Omental fat pad (tissue), 3 donors: ENCODE measurements at regions not wholly inside any gene's neighbourhood (a gene's known extent, or its start where the extent isn't known, plus 50 kb on each side); places are given as distances from the start of the nearest gene placed in this dataset.

ENCODE experiments used
- ATAC-seq: fragments of 150-250 bp; one replicate; pipeline ENCODE4 v1.9.1; 2016; ENCODE audit warnings: mild to moderate bottlenecking, moderate library complexity; ENCODE audit not compliant: low FRiP score
- DNase-seq: peaks from one replicate; pipeline ENCODE4 v3.0.0-alpha.2; 2019; ENCODE audit warnings: low spot score
- TF ChIP-seq, protein P1 (sequence below), 3 donors: fragments of 450-650 bp; IDR thresholded peaks; one replicate each; pipeline ENCODE4 v1.5.1; 2016 to 2017; ENCODE audit warnings: antibody characterized with exemption in 3 of 3, mild to moderate bottlenecking in 3 of 3, moderate library complexity in 2 of 3

DNA sequence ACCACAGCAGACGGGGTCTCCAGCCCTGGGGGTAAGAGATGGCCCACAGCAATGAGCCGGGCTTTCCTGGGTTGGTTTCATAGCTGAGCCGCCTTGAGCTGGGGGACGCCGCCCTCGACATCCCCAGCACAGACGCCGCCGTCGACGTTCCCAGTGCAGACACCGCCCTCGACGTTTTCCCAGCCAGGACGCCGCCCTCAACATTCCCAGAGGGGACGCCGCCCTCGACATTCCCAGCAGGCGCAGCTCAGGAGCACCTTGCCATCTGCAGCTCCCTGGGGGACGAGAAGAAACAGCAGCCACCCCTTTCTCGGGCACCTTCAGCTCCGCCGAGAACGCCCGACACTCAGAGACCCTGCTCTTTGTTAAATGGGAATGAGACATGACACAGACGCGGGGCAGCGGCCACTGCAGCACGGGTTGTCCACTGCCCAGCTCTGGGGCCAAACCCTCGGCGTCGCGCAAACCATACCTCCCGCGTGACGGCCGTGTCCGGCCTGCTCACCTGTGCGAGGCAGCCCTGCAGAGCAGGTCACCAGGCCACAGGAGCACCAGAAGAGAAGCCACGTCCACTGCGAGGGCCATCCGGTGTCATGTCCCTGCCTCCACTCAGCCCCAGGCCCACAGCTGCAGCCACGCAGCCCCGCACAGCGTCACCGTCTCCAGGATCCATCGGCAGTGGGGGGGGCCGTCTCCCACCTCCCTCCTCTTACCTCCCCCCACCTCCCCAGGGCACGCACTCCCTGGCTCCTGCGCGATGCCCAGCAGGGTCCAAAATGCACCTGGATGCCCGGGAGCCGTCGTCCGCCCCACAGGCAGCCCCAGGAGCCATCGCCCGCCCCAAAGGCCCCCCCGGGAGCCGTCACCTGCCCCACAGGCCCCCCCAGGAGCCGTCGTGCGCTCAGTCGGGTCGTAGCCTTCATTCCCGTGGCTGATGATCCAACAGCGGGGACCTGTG lies 77.4 kb upstream of the GALNT9 start:
- ATAC-seq, result no peak
- TF ChIP-seq, protein P1, sequence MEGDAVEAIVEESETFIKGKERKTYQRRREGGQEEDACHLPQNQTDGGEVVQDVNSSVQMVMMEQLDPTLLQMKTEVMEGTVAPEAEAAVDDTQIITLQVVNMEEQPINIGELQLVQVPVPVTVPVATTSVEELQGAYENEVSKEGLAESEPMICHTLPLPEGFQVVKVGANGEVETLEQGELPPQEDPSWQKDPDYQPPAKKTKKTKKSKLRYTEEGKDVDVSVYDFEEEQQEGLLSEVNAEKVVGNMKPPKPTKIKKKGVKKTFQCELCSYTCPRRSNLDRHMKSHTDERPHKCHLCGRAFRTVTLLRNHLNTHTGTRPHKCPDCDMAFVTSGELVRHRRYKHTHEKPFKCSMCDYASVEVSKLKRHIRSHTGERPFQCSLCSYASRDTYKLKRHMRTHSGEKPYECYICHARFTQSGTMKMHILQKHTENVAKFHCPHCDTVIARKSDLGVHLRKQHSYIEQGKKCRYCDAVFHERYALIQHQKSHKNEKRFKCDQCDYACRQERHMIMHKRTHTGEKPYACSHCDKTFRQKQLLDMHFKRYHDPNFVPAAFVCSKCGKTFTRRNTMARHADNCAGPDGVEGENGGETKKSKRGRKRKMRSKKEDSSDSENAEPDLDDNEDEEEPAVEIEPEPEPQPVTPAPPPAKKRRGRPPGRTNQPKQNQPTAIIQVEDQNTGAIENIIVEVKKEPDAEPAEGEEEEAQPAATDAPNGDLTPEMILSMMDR (IDR thresholded peaks at IDR 0.05), result no peak
- no peak for DNase-seq

DNA sequence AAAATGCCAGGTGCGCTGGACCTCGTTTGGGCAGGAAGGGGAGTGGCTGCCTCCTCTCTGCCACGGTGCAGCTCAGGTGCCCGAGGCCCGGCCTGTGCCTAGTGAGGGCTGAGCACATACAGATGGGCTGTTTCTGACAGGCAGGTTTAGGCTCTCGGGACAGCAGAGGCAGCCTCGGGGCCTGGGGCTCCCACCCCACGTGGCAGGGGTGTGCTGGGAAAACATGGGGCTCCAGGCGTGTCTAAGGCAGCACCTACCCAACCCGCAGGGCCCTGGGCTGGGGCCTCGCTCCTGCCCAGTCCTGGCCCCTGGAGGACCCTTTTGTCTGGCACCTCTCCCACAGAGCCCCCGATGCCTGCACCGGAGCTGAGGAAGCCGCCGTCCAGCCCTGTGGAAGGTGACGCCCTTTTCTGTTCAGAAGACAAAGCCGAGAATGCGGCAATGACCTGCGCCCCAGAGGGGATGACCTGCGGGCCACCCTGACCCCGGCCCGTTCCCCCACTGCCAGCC lies 76.4 kb upstream of the GALNT9 start:
- no peak for DNase-seq
- ATAC-seq, result no peak
- TF ChIP-seq, protein P1 (IDR thresholded peaks at IDR 0.05), result no peak

DNA sequence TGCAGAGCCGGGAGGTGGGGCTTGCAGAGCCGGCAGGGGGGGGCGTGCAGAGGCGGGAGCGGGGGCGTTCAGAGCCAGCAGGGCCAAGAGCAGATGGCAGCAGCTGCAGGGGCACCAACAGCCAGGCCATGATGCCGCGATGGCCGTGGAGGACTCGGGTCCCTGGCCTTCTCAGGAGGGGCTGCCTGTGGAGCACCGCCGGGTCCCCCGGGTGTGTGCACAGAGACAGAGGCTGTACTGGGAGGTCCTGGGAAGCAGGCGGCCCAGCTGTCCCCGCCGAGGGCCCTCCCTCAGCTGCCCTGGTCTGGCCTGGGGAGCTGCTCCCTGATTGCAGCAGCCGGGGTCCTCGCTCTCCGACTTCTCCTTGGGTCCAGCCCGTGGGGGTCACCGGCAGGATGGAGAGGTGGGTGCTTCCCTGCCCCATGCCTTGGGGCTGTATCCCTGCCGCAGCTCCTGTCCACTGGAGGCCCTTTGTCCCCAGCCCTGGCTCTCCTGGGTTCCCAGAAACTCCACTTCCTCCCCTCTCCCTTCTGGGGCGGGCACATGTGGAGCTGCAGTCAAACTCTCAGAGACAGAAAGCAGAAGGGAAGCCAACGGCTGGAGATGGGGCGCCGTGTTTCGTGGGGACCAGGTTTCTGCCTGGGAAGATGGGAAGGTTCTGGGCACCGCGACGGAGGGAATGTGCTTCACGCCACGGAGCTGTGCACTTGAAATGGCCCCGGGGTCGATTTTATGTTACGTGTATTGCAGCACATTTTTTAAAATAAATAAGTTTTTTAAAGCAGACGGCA lies 75.8 kb upstream of the GALNT9 start:
- no peak for DNase-seq
- TF ChIP-seq, protein P1 (IDR thresholded peaks at IDR 0.05), result no peak

DNA sequence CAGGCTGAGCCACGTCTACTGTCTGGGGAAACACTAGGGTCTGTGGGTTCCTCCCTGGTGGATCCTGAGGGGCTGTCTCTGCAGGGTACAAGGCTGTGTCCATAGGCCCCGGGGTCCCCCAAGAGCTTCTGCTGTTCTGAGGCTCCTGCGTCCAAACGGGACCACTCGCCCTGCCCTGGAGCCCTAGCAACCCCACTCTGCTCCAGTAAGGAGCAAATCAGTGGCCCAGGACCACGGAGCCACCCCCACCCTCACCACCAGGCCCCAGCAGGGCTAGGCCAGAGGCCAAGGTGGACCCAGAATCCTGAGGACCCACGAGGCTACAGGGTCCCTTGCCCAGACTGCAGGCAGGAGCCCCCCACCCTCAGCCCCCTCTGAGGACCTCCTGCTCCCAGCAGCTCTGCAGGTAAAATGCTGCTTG lies 75.1 kb upstream of the GALNT9 start:
- no peak for ATAC-seq
- DNase-seq, result no peak
- TF ChIP-seq, protein P1 (IDR thresholded peaks at IDR 0.05), result no peak

More for the DNA sequence above, 75.8 kb upstream of the GALNT9 start:
- ATAC-seq, result no peak

DNA sequence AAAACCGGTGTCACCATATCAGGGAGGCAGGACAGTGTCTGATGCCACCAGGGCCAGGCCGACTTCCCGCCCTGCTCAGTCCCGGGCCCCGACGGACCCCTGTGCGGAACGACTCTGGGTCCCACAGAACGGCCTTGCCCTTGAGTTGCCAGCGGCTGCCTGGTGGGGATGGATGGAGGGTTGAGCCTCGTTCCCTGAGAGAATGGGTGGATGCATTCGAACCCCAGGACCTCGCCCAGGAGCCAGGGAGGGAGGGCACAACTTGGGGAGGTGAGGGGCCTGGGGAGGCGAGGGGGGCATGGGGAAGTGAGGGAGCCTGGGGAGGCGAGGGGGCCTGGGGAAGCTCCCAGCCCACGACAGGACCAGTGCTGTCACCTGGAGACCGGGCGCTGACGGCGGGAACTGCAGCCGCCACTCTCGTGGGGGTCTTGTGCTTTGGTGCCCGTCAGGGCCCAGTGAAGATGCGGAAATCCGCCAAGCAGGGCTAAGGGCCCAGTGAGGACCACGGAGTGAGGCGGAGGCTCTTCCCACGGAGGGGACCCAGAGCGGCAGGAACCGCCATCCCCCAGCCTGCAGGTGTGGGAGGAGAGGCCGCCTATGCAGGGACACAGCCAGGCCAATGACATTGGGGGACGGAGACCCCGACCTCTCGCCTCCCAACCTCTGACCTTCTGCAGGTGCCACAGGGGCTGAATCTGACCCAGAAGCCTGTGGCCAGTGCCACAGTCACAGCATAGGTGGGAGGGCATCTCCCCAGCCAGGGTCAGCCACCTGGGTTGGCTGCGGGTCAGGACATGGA lies 74.4 kb upstream of the GALNT9 start:
- TF ChIP-seq, protein P1 (IDR thresholded peaks at IDR 0.05), result no peak
- no peak for DNase-seq

DNA sequence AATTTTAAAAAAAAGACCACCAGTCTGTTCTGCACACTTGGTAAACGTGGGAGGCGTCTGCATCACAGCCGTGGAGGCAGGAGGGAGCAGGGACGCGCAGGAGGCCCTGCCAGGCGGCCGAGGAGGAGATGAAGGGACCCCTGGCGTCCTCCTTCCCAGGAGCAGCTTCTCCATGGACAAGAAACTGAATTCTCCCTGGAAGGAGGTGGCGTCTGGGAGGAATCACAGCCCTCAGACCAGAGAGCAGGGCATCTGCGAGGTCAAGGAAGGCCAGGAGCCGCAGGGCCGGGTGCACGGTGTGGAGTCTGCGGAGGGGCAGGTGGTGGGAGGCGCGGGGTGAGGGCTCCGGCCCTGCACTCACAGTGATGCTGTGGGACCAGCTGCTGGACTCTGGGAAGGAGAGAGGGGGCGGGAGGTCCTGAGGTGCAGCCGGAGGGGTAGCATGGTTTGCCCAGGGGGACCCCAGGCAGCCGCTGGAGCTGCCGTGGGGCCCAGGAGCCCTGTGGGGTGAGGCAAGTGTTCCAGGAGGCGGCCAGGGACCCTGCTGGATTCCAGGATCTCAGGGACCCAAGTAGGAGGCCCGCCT lies 73.5 kb upstream of the GALNT9 start:
- no peak for ATAC-seq
- TF ChIP-seq, protein P1 (IDR thresholded peaks at IDR 0.05), result no peak
- DNase-seq, result no peak

More for the DNA sequence above, 74.4 kb upstream of the GALNT9 start:
- ATAC-seq, result no peak
